GM12878 (cell line): ENCODE measurements at regions not wholly inside any gene's neighbourhood (a gene's known extent, or its start where the extent isn't known, plus 50 kb on each side); places are given as distances from the start of the nearest gene placed in this dataset.

ENCODE experiments used
- ATAC-seq: fragments of 200-7000 bp; cut with Tn5 transposase; 3 replicates; pipeline ENCODE4 v1.9.1; 2020; ENCODE audit warnings: mild to moderate bottlenecking, moderate library complexity
- BruUV-seq: library from RNA; stranded (reverse); fragments of 400-500 nt; replicated peaks from 2 replicates; lab custom pipeline; 2021; lab: Mats Ljungman, UMichigan
- CTCF ChIA-PET: fragments of 300-600 bp; sonication (Branson Sonifier 250); formaldehyde crosslinking; extraction: SDS; loops from one replicate; lab custom pipeline; 2021; ENCODE audit warnings: inconsistent platforms; lab: Yijun Ruan, JAX
- POLR2A ChIA-PET: fragments of 350-600 bp; formaldehyde crosslinking; extraction: SDS; loops from one replicate; lab custom pipeline; 2021; ENCODE audit warnings: inconsistent platforms; lab: Charles Lee
- RAD21 ChIA-PET: fragments of 300-600 bp; sonication (Branson Sonifier 250); formaldehyde crosslinking; loops from one replicate; lab custom pipeline; 2023; ENCODE audit warnings: antibody characterized with exemption; ENCODE audit not compliant: unreplicated experiment; lab: Charles Lee
- SMC1A ChIA-PET: fragments of 300-600 bp; sonication (Branson Sonifier 250); formaldehyde crosslinking; loops from one replicate; lab custom pipeline; 2023; ENCODE audit not compliant: unreplicated experiment, uncharacterized antibody; lab: Charles Lee
- DNase-seq: peaks from one replicate; pipeline ENCODE4 v3.0.0-alpha.2; 2011; ENCODE audit warnings: low read depth, low spot score
- FAIRE-seq: peaks from 3 replicates; lab custom pipeline; 2011; peaks lifted over from hg19 to GRCh38; lab: Jason Lieb, UNC
- H2AFZ ChIP-seq: 2 replicates; pipeline ENCODE4 v1.6.0; 2011; ENCODE audit warnings: low read depth, low read length, control low read depth; ENCODE audit not compliant: control insufficient read depth
- H3K27ac ChIP-seq: 2 replicates; pipeline ENCODE4 v1.5.1; 2011; ENCODE audit warnings: control low read depth; ENCODE audit not compliant: control insufficient read depth, insufficient read depth
- H3K27me3 ChIP-seq, 2 experiments: replicated peaks in 1 of 2; 2 replicates each; pipeline versions ENCODE4 v1.6.0 to v1.6.1; 2011; ENCODE audit warnings: low read length in 1 of 2; ENCODE audit not compliant: control insufficient read depth in 2 of 2, insufficient read depth in 2 of 2
- H3K36me3 ChIP-seq, 2 experiments: 2 replicates each; pipeline ENCODE4 v1.5.1; 2011; ENCODE audit warnings: low read length in 1 of 2; ENCODE audit not compliant: control insufficient read depth in 2 of 2, insufficient read depth in 2 of 2
- H3K4me1 ChIP-seq: 2 replicates; pipeline ENCODE4 v1.6.1; 2011; ENCODE audit warnings: mild to moderate bottlenecking, low read length, moderate library complexity, mixed read lengths; ENCODE audit not compliant: control insufficient read depth, insufficient read depth
- H3K4me2 ChIP-seq: 2 replicates; pipeline ENCODE4 v1.6.0; 2011; ENCODE audit warnings: control low read depth; ENCODE audit not compliant: control insufficient read depth, insufficient read depth
- H3K4me3 ChIP-seq: fragments of 200-600 bp; sonication (generic); 2 replicates; pipeline ENCODE4 v1.5.1; 2016
- H3K79me2 ChIP-seq: 2 replicates; pipeline ENCODE4 v1.6.0; 2011; ENCODE audit warnings: low read length; ENCODE audit not compliant: control insufficient read depth, insufficient read depth
- H3K9ac ChIP-seq: 2 replicates; pipeline ENCODE4 v1.8.0; 2011; ENCODE audit warnings: low read length, control low read depth, mixed read lengths; ENCODE audit not compliant: control insufficient read depth, insufficient read depth
- H3K9me3 ChIP-seq: replicated peaks from 3 replicates; pipeline ENCODE4 v1.5.1; 2011; ENCODE audit warnings: mild to moderate bottlenecking, low read length; ENCODE audit not compliant: control insufficient read depth, insufficient read depth
- H4K20me1 ChIP-seq: 2 replicates; pipeline ENCODE4 v1.6.0; 2011; ENCODE audit not compliant: control insufficient read depth, insufficient read depth
- ASH2L ChIP-seq: fragments of 300-600, 200-600 bp; sonication (generic); IDR thresholded peaks from 2 replicates; pipeline ENCODE4 v1.6.1; 2017; ENCODE audit warnings: low read depth, mild to moderate bottlenecking, borderline replicate concordance
- ATF2 ChIP-seq: IDR thresholded peaks from 2 replicates; pipeline ENCODE4 v1.6.1; 2012; ENCODE audit warnings: low read length, inconsistent platforms
- BCL3 ChIP-seq: IDR thresholded peaks from 2 replicates; pipeline ENCODE4 v1.6.1; 2011; ENCODE audit warnings: borderline replicate concordance, low read depth, mild to moderate bottlenecking, moderate library complexity, low read length; ENCODE audit not compliant: insufficient read depth, poor library complexity, severe bottlenecking
- CBX5 ChIP-seq: sonication (generic); IDR thresholded peaks from 2 replicates; pipeline ENCODE4 v1.6.1; 2016; ENCODE audit warnings: low read depth, moderate library complexity, mild to moderate bottlenecking, inconsistent platforms
- CREM ChIP-seq: IDR thresholded peaks from 2 replicates; pipeline ENCODE4 v1.6.1; 2014; ENCODE audit warnings: antibody characterized with exemption, low read depth
- HDAC6 ChIP-seq: fragments of 200-600 bp; sonication (generic); IDR thresholded peaks from one replicate; pipeline ENCODE4 v1.8.0; 2017; ENCODE audit warnings: antibody characterized with exemption; ENCODE audit not compliant: unreplicated experiment
- HDGF ChIP-seq: fragments of 450-650 bp; IDR thresholded peaks from 2 replicates; pipeline ENCODE4 v1.6.1; 2016; ENCODE audit warnings: antibody characterized with exemption
- HSF1 ChIP-seq: fragments of 150-350 bp; IDR thresholded peaks from 2 replicates; pipeline ENCODE4 v1.6.1; 2014; ENCODE audit warnings: mild to moderate bottlenecking, low read depth, low read length
- JUND ChIP-seq: IDR thresholded peaks from 2 replicates; pipeline ENCODE4 v1.6.1; 2012; ENCODE audit warnings: low read depth, mild to moderate bottlenecking, low read length, improper control_type of control experiment, moderate library complexity
- KLF5 ChIP-seq: fragments of 450-650 bp; IDR thresholded peaks from 2 replicates; pipeline ENCODE4 v1.6.1; 2014; ENCODE audit warnings: mild to moderate bottlenecking; ENCODE audit not compliant: partially characterized antibody
- NR2C1 ChIP-seq: fragments of 450-650 bp; IDR thresholded peaks from 2 replicates; pipeline ENCODE4 v1.6.1; 2017; ENCODE audit warnings: antibody characterized with exemption, mild to moderate bottlenecking, moderate library complexity
- NR2F1 ChIP-seq: fragments of 450-650 bp; conservative IDR thresholded peaks from 2 replicates; pipeline ENCODE4 v1.6.1; 2017; ENCODE audit warnings: mild to moderate bottlenecking
- PAX5 ChIP-seq: IDR thresholded peaks from 2 replicates; pipeline ENCODE4 v1.6.1; 2011; ENCODE audit warnings: low read depth, low read length, borderline replicate concordance
- SUPT20H ChIP-seq: IDR thresholded peaks from 2 replicates; pipeline ENCODE4 v1.6.1; 2011; ENCODE audit warnings: low read depth, mild to moderate bottlenecking, low read length, moderate library complexity, borderline replicate concordance; ENCODE audit not compliant: control insufficient read depth
- ZNF592 ChIP-seq: fragments of 450-650 bp; IDR thresholded peaks from 2 replicates; pipeline ENCODE4 v1.6.1; 2017; ENCODE audit warnings: mild to moderate bottlenecking, moderate library complexity
- WGBS: methylation state at CpG from one replicate; pipeline ENCODE4 v1.1.6; 2016; ENCODE audit warnings: low lambda C conversion rate; ENCODE audit not compliant: insufficient replicate concordance, insufficient coverage; ENCODE audit errors: missing lambda C conversion rate; 5-methylcytosine and 5-hydroxymethylcytosine counted together
- in situ Hi-C: fragments of 300-500 bp; cut with MboI; formaldehyde crosslinking; loops from 9 replicates; pipeline ENCODE4 v1.14.3; 2018; ENCODE audit warnings: mixed read lengths
- intact Hi-C: fragments of 100-400 bp; cut with micrococcal nuclease; formaldehyde crosslinking; loops from one replicate; pipeline ENCODE4 v1.14.2; 2022; ENCODE audit not compliant: unreplicated experiment

DNA sequence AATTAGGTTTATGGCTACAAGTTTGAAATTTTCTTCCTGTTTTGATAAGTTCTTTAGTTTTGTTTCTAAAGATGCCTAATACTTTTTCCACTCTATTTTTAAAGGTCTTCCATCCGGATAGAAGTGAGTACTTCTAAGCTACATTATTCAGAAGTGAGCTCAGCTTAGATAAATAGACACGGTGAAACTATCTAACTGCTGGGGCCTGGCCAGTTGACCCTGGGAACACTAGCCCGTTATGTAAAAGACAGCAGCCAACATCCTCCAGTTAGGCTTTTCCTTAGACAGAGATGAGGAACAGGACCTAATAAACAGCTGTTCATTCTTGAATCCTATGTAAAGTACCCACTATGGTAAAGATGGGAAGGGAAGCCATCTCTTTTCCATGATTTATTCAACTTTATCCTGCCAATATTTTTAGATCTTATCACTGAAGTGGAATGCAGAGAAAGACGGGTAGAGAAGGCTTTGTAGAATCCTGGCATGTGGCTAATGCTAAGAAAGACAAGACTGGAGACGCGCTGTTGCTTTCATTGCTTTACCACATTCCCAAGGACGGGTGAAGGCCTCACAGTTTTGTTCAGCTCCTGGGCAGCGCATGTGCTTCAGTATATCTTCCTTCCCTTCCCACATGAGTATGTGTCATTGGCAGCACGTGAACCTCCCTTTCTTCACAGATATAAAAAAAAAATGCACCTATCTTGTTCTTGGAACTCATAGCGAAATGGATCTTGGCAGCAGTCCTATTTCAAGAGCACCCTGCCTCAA lies 340.0 kb upstream of the MEOX2 start (continued):
- TF ChIP-seq BCL3 (no peak), HSF1 (no peak), NR2C1 (no peak), KLF5 (no peak), NR2F1 (no peak), SUPT20H (no peak)

- FAIRE-seq (no peak), DNase-seq (no peak), ATAC-seq (no peak)
- no peaks in the 10 kb centered on the region for H3K79me2 ChIP-seq
- H3K36me3 ChIP-seq = no peaks in the 10 kb centered on the region
- ChIA-PET SMC1A (interaction anchor here (0.6 kb wide), 1 partner anchor 469 kb away, joined by 3 read pairs; no protein-coding TSS in a partner anchor), POLR2A (no interaction called here), CTCF (no interaction called here), RAD21 (no interaction called here)
- H3K9me3 ChIP-seq = no peaks in the 10 kb centered on the region
- H3K9ac ChIP-seq = no peak overlapping the region
- H3K4me1 ChIP-seq = no peaks in the 10 kb centered on the region
- intact Hi-C loops = no loop called here
- H3K4me2 ChIP-seq = no peak overlapping the region
- H3K4me3 ChIP-seq = no peak overlapping the region
- no peak overlapping the region for H2AFZ ChIP-seq
- no TSS peak for BruUV-seq
- in situ Hi-C loops = no loop called here
- no peaks in the 10 kb centered on the region for H4K20me1 ChIP-seq
- no peak overlapping the region for H3K27ac ChIP-seq
- WGBS = 0% methylated on average over 1 of the region's 1 CpG
- H3K27me3 ChIP-seq = no peaks in the 10 kb centered on the region
- no peak for TF ChIP-seq CBX5
- no peak for TF ChIP-seq ATF2
- TF ChIP-seq ASH2L = no peak
- TF ChIP-seq JUND = no peak
- TF ChIP-seq ZNF592 = no peak
- TF ChIP-seq CREM = no peak
- no peak for TF ChIP-seq HDAC6
- no peak for TF ChIP-seq HDGF
- TF ChIP-seq PAX5 = no peak
These were observed 339.2 kb upstream of the MEOX2 start for GRCh38 chr7:16025696-16026095.
